GM12878 (cell line): ENCODE measurements at regions not wholly inside any gene's neighbourhood (a gene's known extent, or its start where the extent isn't known, plus 50 kb on each side); places are given as distances from the start of the nearest gene placed in this dataset.

Source experiments
- ATAC-seq: fragments of 200-7000 bp; cut with Tn5 transposase; 3 replicates; pipeline ENCODE4 v1.9.1; 2020; ENCODE audit warnings: mild to moderate bottlenecking, moderate library complexity
- BruUV-seq: library from RNA; stranded (reverse); fragments of 400-500 nt; replicated peaks from 2 replicates; lab custom pipeline; 2021; lab: Mats Ljungman, UMichigan
- CTCF ChIA-PET: fragments of 300-600 bp; sonication (Branson Sonifier 250); formaldehyde crosslinking; extraction: SDS; loops from one replicate; lab custom pipeline; 2021; ENCODE audit warnings: inconsistent platforms; lab: Yijun Ruan, JAX
- POLR2A ChIA-PET: fragments of 350-600 bp; formaldehyde crosslinking; extraction: SDS; loops from one replicate; lab custom pipeline; 2021; ENCODE audit warnings: inconsistent platforms; lab: Charles Lee
- RAD21 ChIA-PET: fragments of 300-600 bp; sonication (Branson Sonifier 250); formaldehyde crosslinking; loops from one replicate; lab custom pipeline; 2023; ENCODE audit warnings: antibody characterized with exemption; ENCODE audit not compliant: unreplicated experiment; lab: Charles Lee
- SMC1A ChIA-PET: fragments of 300-600 bp; sonication (Branson Sonifier 250); formaldehyde crosslinking; loops from one replicate; lab custom pipeline; 2023; ENCODE audit not compliant: unreplicated experiment, uncharacterized antibody; lab: Charles Lee
- DNase-seq: peaks from one replicate; pipeline ENCODE4 v3.0.0-alpha.2; 2011; ENCODE audit warnings: low read depth, low spot score
- FAIRE-seq: peaks from 3 replicates; lab custom pipeline; 2011; peaks lifted over from hg19 to GRCh38; lab: Jason Lieb, UNC
- H2AFZ ChIP-seq: 2 replicates; pipeline ENCODE4 v1.6.0; 2011; ENCODE audit warnings: low read depth, low read length, control low read depth; ENCODE audit not compliant: control insufficient read depth
- H3K27ac ChIP-seq: 2 replicates; pipeline ENCODE4 v1.5.1; 2011; ENCODE audit warnings: control low read depth; ENCODE audit not compliant: control insufficient read depth, insufficient read depth
- H3K27me3 ChIP-seq, 2 experiments: replicated peaks in 1 of 2; 2 replicates each; pipeline versions ENCODE4 v1.6.0 to v1.6.1; 2011; ENCODE audit warnings: low read length in 1 of 2; ENCODE audit not compliant: control insufficient read depth in 2 of 2, insufficient read depth in 2 of 2
- H3K36me3 ChIP-seq, 2 experiments: 2 replicates each; pipeline ENCODE4 v1.5.1; 2011; ENCODE audit warnings: low read length in 1 of 2; ENCODE audit not compliant: control insufficient read depth in 2 of 2, insufficient read depth in 2 of 2
- H3K4me1 ChIP-seq: 2 replicates; pipeline ENCODE4 v1.6.1; 2011; ENCODE audit warnings: mild to moderate bottlenecking, low read length, moderate library complexity, mixed read lengths; ENCODE audit not compliant: control insufficient read depth, insufficient read depth
- H3K4me2 ChIP-seq: 2 replicates; pipeline ENCODE4 v1.6.0; 2011; ENCODE audit warnings: control low read depth; ENCODE audit not compliant: control insufficient read depth, insufficient read depth
- H3K4me3 ChIP-seq: fragments of 200-600 bp; sonication (generic); 2 replicates; pipeline ENCODE4 v1.5.1; 2016
- H3K79me2 ChIP-seq: 2 replicates; pipeline ENCODE4 v1.6.0; 2011; ENCODE audit warnings: low read length; ENCODE audit not compliant: control insufficient read depth, insufficient read depth
- H3K9ac ChIP-seq: 2 replicates; pipeline ENCODE4 v1.8.0; 2011; ENCODE audit warnings: low read length, control low read depth, mixed read lengths; ENCODE audit not compliant: control insufficient read depth, insufficient read depth
- H3K9me3 ChIP-seq: replicated peaks from 3 replicates; pipeline ENCODE4 v1.5.1; 2011; ENCODE audit warnings: mild to moderate bottlenecking, low read length; ENCODE audit not compliant: control insufficient read depth, insufficient read depth
- H4K20me1 ChIP-seq: 2 replicates; pipeline ENCODE4 v1.6.0; 2011; ENCODE audit not compliant: control insufficient read depth, insufficient read depth
- BHLHE40 ChIP-seq, 2 experiments: fragments of 450-650 bp in 1 of 2; IDR thresholded peaks; 2 replicates each; pipeline ENCODE4 v1.6.1; 2011 to 2017; ENCODE audit warnings: low read depth in 2 of 2, borderline replicate concordance in 1 of 2, improper control_type of control experiment in 1 of 2, low read length in 1 of 2, mild to moderate bottlenecking in 1 of 2
- HDAC2 ChIP-seq: fragments of 200-600 bp; sonication (generic); IDR thresholded peaks from 2 replicates; pipeline ENCODE4 v1.6.1; 2017
- HDGF ChIP-seq: fragments of 450-650 bp; IDR thresholded peaks from 2 replicates; pipeline ENCODE4 v1.6.1; 2016; ENCODE audit warnings: antibody characterized with exemption
- NFIC ChIP-seq: IDR thresholded peaks from 2 replicates; pipeline ENCODE4 v1.6.1; 2012; ENCODE audit warnings: low read depth, mild to moderate bottlenecking, inconsistent platforms, low read length, moderate library complexity
- NR2F1 ChIP-seq: fragments of 450-650 bp; conservative IDR thresholded peaks from 2 replicates; pipeline ENCODE4 v1.6.1; 2017; ENCODE audit warnings: mild to moderate bottlenecking
- POLR2AphosphoS5 ChIP-seq: IDR thresholded peaks from 2 replicates; pipeline ENCODE4 v1.6.1; 2011; ENCODE audit warnings: mild to moderate bottlenecking, low read length, inconsistent platforms
- SREBF1 ChIP-seq: IDR thresholded peaks from 2 replicates; pipeline ENCODE4 v1.6.1; 2012; ENCODE audit warnings: mild to moderate bottlenecking, low read length
- WGBS: methylation state at CpG from one replicate; pipeline ENCODE4 v1.1.6; 2016; ENCODE audit warnings: low lambda C conversion rate; ENCODE audit not compliant: insufficient replicate concordance, insufficient coverage; ENCODE audit errors: missing lambda C conversion rate; 5-methylcytosine and 5-hydroxymethylcytosine counted together
- in situ Hi-C: fragments of 300-500 bp; cut with MboI; formaldehyde crosslinking; loops from 9 replicates; pipeline ENCODE4 v1.14.3; 2018; ENCODE audit warnings: mixed read lengths
- intact Hi-C: fragments of 100-400 bp; cut with micrococcal nuclease; formaldehyde crosslinking; loops from one replicate; pipeline ENCODE4 v1.14.2; 2022; ENCODE audit not compliant: unreplicated experiment
- TF ChIP-seq, protein P1 (sequence below): fragments of 450-650 bp; IDR thresholded peaks from 2 replicates; pipeline ENCODE4 v1.6.1; 2017; ENCODE audit warnings: mild to moderate bottlenecking
- TF ChIP-seq, protein P2 (sequence below): fragments of 450-650 bp; IDR thresholded peaks from 2 replicates; pipeline ENCODE4 v1.6.1; 2017; ENCODE audit warnings: low read depth, mild to moderate bottlenecking, moderate library complexity

DNA sequence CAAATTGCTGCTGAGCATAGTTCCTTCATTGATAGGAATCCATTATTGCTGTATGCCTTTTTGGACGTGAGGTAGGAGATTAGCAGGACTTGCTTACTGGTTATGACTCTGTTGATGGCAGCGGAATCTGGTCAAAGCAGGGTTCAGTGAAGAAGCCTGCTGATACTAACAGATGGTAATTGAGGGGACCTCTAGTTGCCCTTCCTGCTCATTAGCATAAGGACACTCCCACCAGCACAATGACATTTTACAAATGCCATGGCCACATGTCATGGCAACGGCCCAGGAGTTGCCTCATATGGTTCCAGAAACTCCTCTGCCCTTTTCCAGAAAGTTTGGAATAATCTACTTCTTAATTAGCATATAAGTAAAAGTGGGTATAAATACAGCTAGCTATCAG lies 417.5 kb downstream of the CDC14C start:
- no peaks in the 10 kb centered on the region for H3K79me2 ChIP-seq
- POLR2A ChIA-PET, result no interaction called here
- H3K9ac ChIP-seq, result no peak overlapping the region
- DNase-seq (no peak), ATAC-seq (no peak), FAIRE-seq (no peak)
- RAD21 ChIA-PET, result no interaction called here
- H3K4me2 ChIP-seq, result no peak overlapping the region
- no peak overlapping the region for H3K4me3 ChIP-seq
- no peak overlapping the region for H2AFZ ChIP-seq
- SMC1A ChIA-PET, result no interaction called here
- in situ Hi-C loops (no loop called here), intact Hi-C loops (no loop called here)
- CTCF ChIA-PET, result no interaction called here
- no peaks in the 10 kb centered on the region for H3K4me1 ChIP-seq
- no peak for TF ChIP-seq HDAC2
- TF ChIP-seq BHLHE40 (IDR thresholded peaks at IDR 0.05; ENCODE audit: borderline replicate concordance in 1 of 2, low read depth in 2 of 2, low read length in 1 of 2), result no peak
- TF ChIP-seq SREBF1, result no peak
- no peak for TF ChIP-seq NR2F1
- TF ChIP-seq, protein P1, sequence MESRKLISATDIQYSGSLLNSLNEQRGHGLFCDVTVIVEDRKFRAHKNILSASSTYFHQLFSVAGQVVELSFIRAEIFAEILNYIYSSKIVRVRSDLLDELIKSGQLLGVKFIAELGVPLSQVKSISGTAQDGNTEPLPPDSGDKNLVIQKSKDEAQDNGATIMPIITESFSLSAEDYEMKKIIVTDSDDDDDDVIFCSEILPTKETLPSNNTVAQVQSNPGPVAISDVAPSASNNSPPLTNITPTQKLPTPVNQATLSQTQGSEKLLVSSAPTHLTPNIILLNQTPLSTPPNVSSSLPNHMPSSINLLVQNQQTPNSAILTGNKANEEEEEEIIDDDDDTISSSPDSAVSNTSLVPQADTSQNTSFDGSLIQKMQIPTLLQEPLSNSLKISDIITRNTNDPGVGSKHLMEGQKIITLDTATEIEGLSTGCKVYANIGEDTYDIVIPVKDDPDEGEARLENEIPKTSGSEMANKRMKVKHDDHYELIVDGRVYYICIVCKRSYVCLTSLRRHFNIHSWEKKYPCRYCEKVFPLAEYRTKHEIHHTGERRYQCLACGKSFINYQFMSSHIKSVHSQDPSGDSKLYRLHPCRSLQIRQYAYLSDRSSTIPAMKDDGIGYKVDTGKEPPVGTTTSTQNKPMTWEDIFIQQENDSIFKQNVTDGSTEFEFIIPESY, result no peak
- no peaks in the 10 kb centered on the region for H3K27me3 ChIP-seq
- no peaks in the 10 kb centered on the region for H4K20me1 ChIP-seq
- no peaks in the 10 kb centered on the region for H3K36me3 ChIP-seq
- BruUV-seq, result no TSS peak
- no peak overlapping the region for H3K27ac ChIP-seq
- H3K9me3 ChIP-seq, result no peaks in the 10 kb centered on the region
- WGBS, result 44% methylated on average over 3 of the region's 3 CpGs

DNA sequence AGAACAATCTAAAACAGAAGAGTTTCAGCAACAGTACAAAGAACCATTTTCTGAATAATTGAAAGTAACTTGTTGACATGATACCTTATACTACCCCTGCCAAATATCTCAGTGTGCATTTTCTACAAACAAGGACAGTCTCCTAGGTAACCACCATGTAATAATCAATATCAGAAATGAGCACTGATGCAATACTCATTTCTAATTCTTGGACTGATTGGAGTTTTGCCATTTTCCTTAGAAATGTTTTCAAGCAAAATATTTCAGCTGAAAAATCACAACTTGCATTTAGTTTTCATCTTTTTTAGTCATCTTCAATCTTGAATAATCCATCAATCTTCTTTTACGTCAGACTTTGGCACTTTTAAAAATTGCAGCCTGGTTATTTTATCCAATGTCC lies 420.2 kb downstream of the CDC14C start:
- in situ Hi-C loops, result no loop called here
- Histone ChIP-seq H3K4me2 (no peak overlapping the region), H3K36me3 (no peaks in the 10 kb centered on the region), H3K4me3 (no peak overlapping the region), H3K27ac (no peak overlapping the region), H3K27me3 (no peaks in the 10 kb centered on the region), H3K9me3 (no peaks in the 10 kb centered on the region), H4K20me1 (no peaks in the 10 kb centered on the region), H3K9ac (no peak overlapping the region), H3K79me2 (no peaks in the 10 kb centered on the region), H2AFZ (no peak overlapping the region), H3K4me1 (no peaks in the 10 kb centered on the region)
- WGBS, result 88% methylated on average over 1 of the region's 1 CpG
- ChIA-PET SMC1A (interaction anchor here (0.7 kb wide), 1 partner anchor 212 kb away, joined by 3 read pairs; no protein-coding TSS in a partner anchor), CTCF (no interaction called here), RAD21 (no interaction called here), POLR2A (no interaction called here)
- BruUV-seq, result no TSS peak
- TF ChIP-seq, protein P2, sequence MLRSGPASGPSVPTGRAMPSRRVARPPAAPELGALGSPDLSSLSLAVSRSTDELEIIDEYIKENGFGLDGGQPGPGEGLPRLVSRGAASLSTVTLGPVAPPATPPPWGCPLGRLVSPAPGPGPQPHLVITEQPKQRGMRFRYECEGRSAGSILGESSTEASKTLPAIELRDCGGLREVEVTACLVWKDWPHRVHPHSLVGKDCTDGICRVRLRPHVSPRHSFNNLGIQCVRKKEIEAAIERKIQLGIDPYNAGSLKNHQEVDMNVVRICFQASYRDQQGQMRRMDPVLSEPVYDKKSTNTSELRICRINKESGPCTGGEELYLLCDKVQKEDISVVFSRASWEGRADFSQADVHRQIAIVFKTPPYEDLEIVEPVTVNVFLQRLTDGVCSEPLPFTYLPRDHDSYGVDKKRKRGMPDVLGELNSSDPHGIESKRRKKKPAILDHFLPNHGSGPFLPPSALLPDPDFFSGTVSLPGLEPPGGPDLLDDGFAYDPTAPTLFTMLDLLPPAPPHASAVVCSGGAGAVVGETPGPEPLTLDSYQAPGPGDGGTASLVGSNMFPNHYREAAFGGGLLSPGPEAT, result no peak
- no peak for TF ChIP-seq NFIC
- TF ChIP-seq HDGF, result no peak
- TF ChIP-seq POLR2AphosphoS5, result no peak
- DNase-seq, result no peak
- no peak for ATAC-seq
- intact Hi-C loops, result no loop called here
- no peak for FAIRE-seq
